SU-DHL-6 (cell line): ENCODE measurements at regions not wholly inside any gene's neighbourhood (a gene's known extent, or its start where the extent isn't known, plus 50 kb on each side); places are given as distances from the start of the nearest gene placed in this dataset.

Experiments
- H2AFZ ChIP-seq: fragments of 200-600 bp; sonication (generic); 2 replicates; pipeline ENCODE4 v1.6.1; 2014; ENCODE audit warnings: low read depth, mild to moderate bottlenecking, moderate library complexity, mixed read lengths, antibody characterized with exemption, low read length; ENCODE audit not compliant: severe bottlenecking
- H3F3A ChIP-seq: fragments of 200-600 bp; shearing (Covaris generic); 2 replicates; pipeline ENCODE4 v1.6.0; 2016; ENCODE audit warnings: antibody characterized with exemption, mild to moderate bottlenecking; ENCODE audit not compliant: insufficient read depth
- H3K27ac ChIP-seq: fragments of 200-600 bp; sonication (generic); 2 replicates; pipeline ENCODE4 v1.5.1; 2016; ENCODE audit warnings: low read depth, mild to moderate bottlenecking, low read length, moderate library complexity, mixed read lengths
- H3K27me3 ChIP-seq: fragments of 200-600 bp; sonication (generic), shearing (Covaris generic); 2 replicates; pipeline ENCODE4 v1.6.0; 2014; ENCODE audit warnings: mild to moderate bottlenecking, low read length
- H3K36me3 ChIP-seq: fragments of 200-600 bp; sonication (generic); 2 replicates; pipeline ENCODE4 v1.6.1; 2014; ENCODE audit warnings: mild to moderate bottlenecking, low read length, mixed read lengths
- H3K4me2 ChIP-seq: fragments of 300-600, 200-600 bp; shearing (Covaris generic), sonication (generic); 2 replicates; pipeline ENCODE4 v1.6.0; 2014; ENCODE audit warnings: low read length, low read depth, mild to moderate bottlenecking; ENCODE audit not compliant: poor library complexity, severe bottlenecking
- H3K4me3 ChIP-seq: fragments of 200-600 bp; sonication (generic); 2 replicates; pipeline ENCODE4 v1.5.1; 2014; ENCODE audit warnings: antibody characterized with exemption, low read length, mild to moderate bottlenecking, mixed read lengths; ENCODE audit not compliant: insufficient read depth, poor library complexity, severe bottlenecking
- H3K79me2 ChIP-seq: fragments of 200-600 bp; sonication (generic); 2 replicates; pipeline ENCODE4 v1.6.1; 2014; ENCODE audit warnings: mild to moderate bottlenecking, low read length, moderate library complexity; ENCODE audit not compliant: insufficient read depth
- H3K9ac ChIP-seq: fragments of 200-600 bp; sonication (generic); 2 replicates; pipeline ENCODE4 v1.7.0; 2014; ENCODE audit warnings: mild to moderate bottlenecking, low read length
- H3K9me2 ChIP-seq: fragments of 200-600 bp; sonication (generic); replicated peaks from 2 replicates; pipeline ENCODE4 v1.6.1; 2014; ENCODE audit warnings: low read length; ENCODE audit not compliant: insufficient read depth
- H3K9me3 ChIP-seq: fragments of 200-600 bp; sonication (generic); 2 replicates; pipeline ENCODE4 v1.6.1; 2014; ENCODE audit warnings: low read length, mixed read lengths; ENCODE audit not compliant: insufficient read depth
- H4K20me1 ChIP-seq: fragments of 200-600 bp; sonication (generic); 2 replicates; pipeline ENCODE4 v1.6.1; 2014; ENCODE audit warnings: low read depth, mild to moderate bottlenecking, antibody characterized with exemption, low read length, moderate library complexity, mixed read lengths
- EZH2phosphoT487 ChIP-seq: fragments of 200-600 bp; sonication (generic), shearing (Covaris generic); conservative IDR thresholded peaks from 2 replicates; pipeline ENCODE4 v1.6.1; 2018; ENCODE audit warnings: mild to moderate bottlenecking, antibody characterized with exemption, low read length, moderate library complexity, mixed read lengths
- TF ChIP-seq, protein P1 (sequence below): fragments of 200-600 bp; sonication (generic); IDR thresholded peaks from one replicate; pipeline ENCODE4 v1.5.1; 2017; ENCODE audit warnings: antibody characterized with exemption, mild to moderate bottlenecking, low read length, moderate library complexity; ENCODE audit not compliant: insufficient read depth, poor library complexity, severe bottlenecking

DNA sequence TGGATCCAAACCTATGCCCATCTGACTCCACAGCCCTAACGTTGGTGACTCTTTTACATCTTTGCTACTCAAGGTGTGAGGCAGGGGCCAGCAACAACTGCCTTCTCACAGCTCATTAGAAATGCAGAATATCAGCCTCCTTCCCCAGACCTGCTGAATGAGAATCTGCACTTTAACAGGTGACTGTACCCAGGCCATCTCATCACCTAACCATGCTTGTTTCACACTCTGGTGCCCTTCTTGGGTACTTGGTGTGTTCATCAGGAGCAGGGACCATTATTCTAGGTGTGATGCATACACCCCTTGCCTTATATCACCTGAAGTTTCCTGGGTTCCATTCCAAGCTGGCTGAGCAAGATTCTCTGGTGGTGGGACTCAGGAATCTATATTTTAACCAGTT lies 196.3 kb upstream of the LMCD1 start:
- H3K9ac ChIP-seq: no peak overlapping the region
- no peaks in the 10 kb centered on the region for H3K27me3 ChIP-seq
- no peak overlapping the region for H3K4me3 ChIP-seq
- no peaks in the 10 kb centered on the region for H4K20me1 ChIP-seq
- no peaks in the 10 kb centered on the region for H3K9me3 ChIP-seq
- H3K36me3 ChIP-seq: no peaks in the 10 kb centered on the region
- no peaks in the 10 kb centered on the region for H3K9me2 ChIP-seq
- no peaks in the 10 kb centered on the region for H3K79me2 ChIP-seq
- no peak overlapping the region for H3K27ac ChIP-seq
- no peak overlapping the region for H3K4me2 ChIP-seq
- H3F3A ChIP-seq: no peaks in the 10 kb centered on the region
- TF ChIP-seq, protein P1, sequence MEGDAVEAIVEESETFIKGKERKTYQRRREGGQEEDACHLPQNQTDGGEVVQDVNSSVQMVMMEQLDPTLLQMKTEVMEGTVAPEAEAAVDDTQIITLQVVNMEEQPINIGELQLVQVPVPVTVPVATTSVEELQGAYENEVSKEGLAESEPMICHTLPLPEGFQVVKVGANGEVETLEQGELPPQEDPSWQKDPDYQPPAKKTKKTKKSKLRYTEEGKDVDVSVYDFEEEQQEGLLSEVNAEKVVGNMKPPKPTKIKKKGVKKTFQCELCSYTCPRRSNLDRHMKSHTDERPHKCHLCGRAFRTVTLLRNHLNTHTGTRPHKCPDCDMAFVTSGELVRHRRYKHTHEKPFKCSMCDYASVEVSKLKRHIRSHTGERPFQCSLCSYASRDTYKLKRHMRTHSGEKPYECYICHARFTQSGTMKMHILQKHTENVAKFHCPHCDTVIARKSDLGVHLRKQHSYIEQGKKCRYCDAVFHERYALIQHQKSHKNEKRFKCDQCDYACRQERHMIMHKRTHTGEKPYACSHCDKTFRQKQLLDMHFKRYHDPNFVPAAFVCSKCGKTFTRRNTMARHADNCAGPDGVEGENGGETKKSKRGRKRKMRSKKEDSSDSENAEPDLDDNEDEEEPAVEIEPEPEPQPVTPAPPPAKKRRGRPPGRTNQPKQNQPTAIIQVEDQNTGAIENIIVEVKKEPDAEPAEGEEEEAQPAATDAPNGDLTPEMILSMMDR: no peak
- TF ChIP-seq EZH2phosphoT487: no peak
- no peak overlapping the region for H2AFZ ChIP-seq

DNA sequence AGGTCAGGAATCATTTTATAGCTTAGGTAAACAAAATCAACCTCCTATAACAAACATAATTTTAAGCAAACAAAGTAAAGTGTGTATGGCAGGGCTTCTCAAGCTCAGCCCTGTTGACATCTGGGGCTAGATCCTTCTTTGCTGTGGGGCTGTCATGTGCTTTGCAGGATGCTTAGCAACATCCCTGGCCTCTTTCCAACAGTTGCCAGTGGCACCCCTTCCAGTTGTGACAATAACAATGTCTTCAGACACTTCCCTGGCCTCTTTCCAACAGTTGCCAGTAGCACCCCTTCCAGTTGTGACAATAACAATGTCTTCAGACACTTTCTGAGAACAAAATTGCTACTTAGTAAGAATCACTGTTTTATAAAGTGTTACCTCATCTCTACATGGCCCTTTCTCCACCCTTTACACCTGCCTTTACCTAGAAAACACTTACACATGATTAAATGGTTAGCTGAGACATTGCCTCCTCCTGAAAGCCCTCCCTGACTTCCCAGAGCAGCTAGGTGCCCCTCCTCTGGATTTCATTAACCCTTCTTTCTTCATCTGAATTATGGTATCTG lies 194.0 kb upstream of the LMCD1 start:
- Histone ChIP-seq H3K4me3 (no peak overlapping the region), H3F3A (no peaks in the 10 kb centered on the region), H4K20me1 (no peaks in the 10 kb centered on the region), H2AFZ (no peak overlapping the region), H3K27me3 (no peaks in the 10 kb centered on the region), H3K4me2 (no peak overlapping the region), H3K9ac (no peak overlapping the region), H3K79me2 (no peaks in the 10 kb centered on the region), H3K9me3 (no peaks in the 10 kb centered on the region), H3K9me2 (no peaks in the 10 kb centered on the region), H3K27ac (no peak overlapping the region), H3K36me3 (no peaks in the 10 kb centered on the region)
- no peak for TF ChIP-seq EZH2phosphoT487
- TF ChIP-seq, protein P1: no peak

GRCh38 chr3:8311321-8311720 lies 190.3 kb upstream of the LMCD1 start:
- no peak overlapping the region for H3K4me3 ChIP-seq
- H3K9me2 ChIP-seq: no peaks in the 10 kb centered on the region
- H3K9me3 ChIP-seq: no peaks in the 10 kb centered on the region
- H3K79me2 ChIP-seq: no peaks in the 10 kb centered on the region
- no peaks in the 10 kb centered on the region for H3K36me3 ChIP-seq
- no peak overlapping the region for H2AFZ ChIP-seq
- H3K27ac ChIP-seq: no peak overlapping the region
- H4K20me1 ChIP-seq: no peaks in the 10 kb centered on the region
- H3K27me3 ChIP-seq: no peaks in the 10 kb centered on the region
- no peak overlapping the region for H3K9ac ChIP-seq
- no peak for TF ChIP-seq EZH2phosphoT487
- TF ChIP-seq, protein P1: no peak
- no peak overlapping the region for H3K4me2 ChIP-seq
- H3F3A ChIP-seq: no peaks in the 10 kb centered on the region
